Stimulated activated CD4-positive, alpha-beta T cell treated with anti-CD3 and anti-CD28 coated beads, Interleukin-2, amount 100 ng/mL, for 24 hours (primary cell): ENCODE measurements at regions not wholly inside any gene's neighbourhood (a gene's known extent, or its start where the extent isn't known, plus 50 kb on each side); places are given as distances from the start of the nearest gene placed in this dataset.
"Not testable (repeated sequence)": the region's sequence is repeated elsewhere in the genome, so short reads cannot be mapped to it uniquely, and the experiment has no call there.

ENCODE experiments used
- DNase-seq, 2 donors: peaks; one replicate each; pipeline ENCODE4 v3.0.0-alpha.2; 2020

GRCh38 chr7:8938044-8938805, 504.8 kb downstream of the NXPH1 start:
- DNase-seq: no peak

- no peak for DNase-seq
These were observed 506.0 kb downstream of the NXPH1 start for GRCh38 chr7:8939446-8939845.

GRCh38 chr7:8963722-8964121, 530.3 kb downstream of the NXPH1 start:
- DNase-seq: no peak

- no peak for DNase-seq
These were observed 531.8 kb downstream of the NXPH1 start for GRCh38 chr7:8965177-8965576.

GRCh38 chr7:8973601-8974000, 540.2 kb downstream of the NXPH1 start:
- no peak for DNase-seq

GRCh38 chr7:8975681-8976080, 542.3 kb downstream of the NXPH1 start:
- DNase-seq: no peak

- DNase-seq: no peak
These were observed 549.1 kb downstream of the NXPH1 start for GRCh38 chr7:8982338-8982992.

GRCh38 chr7:8985255-8985654, 551.8 kb downstream of the NXPH1 start:
- no peak for DNase-seq

GRCh38 chr7:8988267-8988666, 554.9 kb downstream of the NXPH1 start:
- no peak for DNase-seq

GRCh38 chr7:8991159-8991558, 557.8 kb downstream of the NXPH1 start:
- no peak for DNase-seq

GRCh38 chr7:8998762-8999161, 565.4 kb downstream of the NXPH1 start:
- DNase-seq: no peak

GRCh38 chr7:9013940-9014339, 580.5 kb downstream of the NXPH1 start:
- no peak for DNase-seq

- DNase-seq: no peak
These were observed 583.9 kb downstream of the NXPH1 start for GRCh38 chr7:9017286-9017685.

GRCh38 chr7:9022456-9022855, 589.0 kb downstream of the NXPH1 start:
- no peak for DNase-seq

- no peak for DNase-seq
These were observed 590.4 kb downstream of the NXPH1 start for GRCh38 chr7:9023675-9024294.

- no peak for DNase-seq
These were observed 592.7 kb downstream of the NXPH1 start for GRCh38 chr7:9026121-9026520.

GRCh38 chr7:9028012-9028411, 594.6 kb downstream of the NXPH1 start:
- DNase-seq: no peak

- no peak for DNase-seq
These were observed 596.5 kb downstream of the NXPH1 start for GRCh38 chr7:9029681-9030530.

GRCh38 chr7:9030976-9031375, 597.6 kb downstream of the NXPH1 start:
- no peak for DNase-seq

GRCh38 chr7:9031386-9031785, 598.0 kb downstream of the NXPH1 start:
- no peak for DNase-seq

GRCh38 chr7:9036080-9036479, 602.7 kb downstream of the NXPH1 start:
- no peak for DNase-seq

- DNase-seq: no peak
These were observed 637.9 kb downstream of the NXPH1 start for GRCh38 chr7:9071160-9071762.

- not testable (repeated sequence) for DNase-seq
These were observed 642.4 kb downstream of the NXPH1 start for GRCh38 chr7:9075774-9076173.
